ENCODE measurements at regions not wholly inside any gene's neighbourhood (a gene's known extent, or its start where the extent isn't known, plus 50 kb on each side); places are given as distances from the start of the nearest gene placed in this dataset.
"Not testable (repeated sequence)": the region's sequence is repeated elsewhere in the genome, so short reads cannot be mapped to it uniquely, and the experiment has no call there.

DNA sequence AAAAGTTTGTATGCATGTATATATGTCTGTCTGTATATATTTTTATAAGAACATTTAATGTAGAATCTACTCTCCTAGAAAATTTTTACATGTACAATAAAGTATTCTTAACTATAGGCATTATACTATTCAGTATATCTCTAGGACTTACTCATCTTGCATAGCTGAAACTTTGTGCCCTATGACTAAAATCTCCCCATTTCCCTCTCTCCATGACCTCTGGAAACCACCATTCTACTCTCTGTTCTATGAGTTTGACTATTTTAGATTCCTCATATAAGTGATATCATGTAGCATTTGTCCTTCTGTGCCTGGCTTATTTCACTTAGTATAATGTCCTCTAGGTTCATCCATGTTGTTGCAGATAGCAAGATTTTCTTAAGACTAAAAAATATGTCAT is 205.1 kb upstream of the SMLR1 start:
- Histone ChIP-seq H3K27me3 (ENCODE audit: control insufficient read depth, insufficient read depth, low read length, poor library complexity, severe bottlenecking) (no peaks in the 10 kb centered on the region), H3K4me3 (ENCODE audit: insufficient read depth, low read depth, low read length) (no peak overlapping the region), H3K36me3 (ENCODE audit: control insufficient read depth, insufficient read depth, low read length) (no peaks in the 10 kb centered on the region), H3K27ac (ENCODE audit: insufficient read depth, low read depth, low read length, poor library complexity, severe bottlenecking) (no peak overlapping the region), H3K4me1 (ENCODE audit: control insufficient read depth, insufficient read depth, low read length) (peaks cover 6% of the 10 kb centered on the region), H3K9me3 (ENCODE audit: control insufficient read depth, low read length) (no peaks in the 10 kb centered on the region)

GRCh38 chr6:130624046-130624445 is 203.2 kb upstream of the SMLR1 start:
- Histone ChIP-seq H3K27ac (ENCODE audit: insufficient read depth, low read depth, low read length, poor library complexity, severe bottlenecking) (no peak overlapping the region), H3K9me3 (ENCODE audit: control insufficient read depth, low read length) (no peaks in the 10 kb centered on the region), H3K27me3 (ENCODE audit: control insufficient read depth, insufficient read depth, low read length, poor library complexity, severe bottlenecking) (no peaks in the 10 kb centered on the region), H3K4me1 (ENCODE audit: control insufficient read depth, insufficient read depth, low read length) (peaks cover 6% of the 10 kb centered on the region), H3K36me3 (ENCODE audit: control insufficient read depth, insufficient read depth, low read length) (no peaks in the 10 kb centered on the region), H3K4me3 (ENCODE audit: insufficient read depth, low read depth, low read length) (no peak overlapping the region)
- 93 to 97% methylated on average over 2 of the region's 2 CpGs for WGBS, 2 experiments

GRCh38 chr6:130625825-130626527 is 201.2 kb upstream of the SMLR1 start:
- no peaks in the 10 kb centered on the region for H3K9me3 ChIP-seq (ENCODE audit: control insufficient read depth, low read length)
- no peaks in the 10 kb centered on the region for H3K36me3 ChIP-seq (ENCODE audit: control insufficient read depth, insufficient read depth, low read length)
- 77 to 84% methylated on average over 3 of the region's 3 CpGs for WGBS, 2 experiments
- H3K27ac ChIP-seq (ENCODE audit: insufficient read depth, low read depth, low read length, poor library complexity, severe bottlenecking) = no peak overlapping the region
- no peak overlapping the region for H3K4me3 ChIP-seq (ENCODE audit: insufficient read depth, low read depth, low read length)
- peaks cover 6% of the 10 kb centered on the region for H3K4me1 ChIP-seq (ENCODE audit: control insufficient read depth, insufficient read depth, low read length)
- no peaks in the 10 kb centered on the region for H3K27me3 ChIP-seq (ENCODE audit: control insufficient read depth, insufficient read depth, low read length, poor library complexity, severe bottlenecking)

- Histone ChIP-seq H3K9me3 (ENCODE audit: control insufficient read depth, low read length) (no peaks in the 10 kb centered on the region), H3K27ac (ENCODE audit: insufficient read depth, low read depth, low read length, poor library complexity, severe bottlenecking) (no peak overlapping the region), H3K27me3 (ENCODE audit: control insufficient read depth, insufficient read depth, low read length, poor library complexity, severe bottlenecking) (no peaks in the 10 kb centered on the region), H3K4me1 (ENCODE audit: control insufficient read depth, insufficient read depth, low read length) (peaks cover 16% of the 10 kb centered on the region), H3K36me3 (ENCODE audit: control insufficient read depth, insufficient read depth, low read length) (no peaks in the 10 kb centered on the region), H3K4me3 (ENCODE audit: insufficient read depth, low read depth, low read length) (no peak overlapping the region)
- 94 to 95% methylated on average over 4 of the region's 4 CpGs for WGBS, 2 experiments
These were observed 198.3 kb upstream of the SMLR1 start for GRCh38 chr6:130628862-130629261.

DNA sequence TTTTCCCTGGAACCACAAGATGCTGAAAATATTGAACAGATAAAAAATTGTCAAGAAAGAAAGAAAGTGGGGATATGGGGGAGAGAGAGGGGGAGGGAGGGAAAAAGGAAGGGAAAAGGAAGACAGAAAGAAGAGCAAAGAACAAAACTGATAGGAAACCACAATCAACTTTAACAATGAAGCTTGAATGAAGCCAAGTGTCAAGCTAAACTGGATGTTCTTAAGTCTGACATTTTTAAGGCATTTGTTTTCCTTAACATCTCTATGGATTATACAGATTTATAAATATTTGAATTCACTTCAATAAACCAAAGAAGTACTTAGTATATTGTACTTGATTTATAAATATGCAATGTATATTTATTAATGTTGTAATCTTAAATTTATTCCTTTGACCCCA is 197.6 kb upstream of the SMLR1 start:
- Histone ChIP-seq H3K36me3 (ENCODE audit: control insufficient read depth, insufficient read depth, low read length) (no peaks in the 10 kb centered on the region), H3K27ac (ENCODE audit: insufficient read depth, low read depth, low read length, poor library complexity, severe bottlenecking) (no peak overlapping the region), H3K27me3 (ENCODE audit: control insufficient read depth, insufficient read depth, low read length, poor library complexity, severe bottlenecking) (no peaks in the 10 kb centered on the region), H3K4me3 (ENCODE audit: insufficient read depth, low read depth, low read length) (no peak overlapping the region), H3K9me3 (ENCODE audit: control insufficient read depth, low read length) (no peaks in the 10 kb centered on the region), H3K4me1 (ENCODE audit: control insufficient read depth, insufficient read depth, low read length) (peaks cover 11% of the 10 kb centered on the region)

GRCh38 chr6:130632277-130632676 is 194.9 kb upstream of the SMLR1 start:
- Histone ChIP-seq H3K9me3 (ENCODE audit: control insufficient read depth, low read length) (no peaks in the 10 kb centered on the region), H3K36me3 (ENCODE audit: control insufficient read depth, insufficient read depth, low read length) (no peaks in the 10 kb centered on the region), H3K4me1 (ENCODE audit: control insufficient read depth, insufficient read depth, low read length) (peaks cover 10% of the 10 kb centered on the region), H3K27me3 (ENCODE audit: control insufficient read depth, insufficient read depth, low read length, poor library complexity, severe bottlenecking) (no peaks in the 10 kb centered on the region), H3K27ac (ENCODE audit: insufficient read depth, low read depth, low read length, poor library complexity, severe bottlenecking) (no peak overlapping the region), H3K4me3 (ENCODE audit: insufficient read depth, low read depth, low read length) (no peak overlapping the region)
- 86 to 91% methylated on average over 9 of the region's 9 CpGs for WGBS, 2 experiments

DNA sequence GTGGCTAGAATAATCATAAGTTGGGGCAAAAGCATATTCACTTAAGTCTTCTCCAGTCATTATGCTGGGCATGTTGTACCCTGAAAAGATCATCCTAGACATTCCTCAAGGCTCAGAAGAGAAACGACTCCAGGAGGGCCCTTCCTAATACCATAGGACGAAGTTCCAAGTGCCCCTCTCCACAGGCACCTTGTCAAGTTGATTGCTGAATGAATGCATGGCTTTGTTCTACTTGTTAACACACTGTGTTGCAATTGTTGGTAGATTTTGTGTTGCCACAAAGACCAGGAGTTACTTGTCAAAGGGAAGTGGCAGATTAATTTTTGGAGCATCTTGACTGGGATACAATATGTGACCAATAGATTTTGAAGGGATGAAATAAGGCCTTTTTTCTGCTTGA is 194.3 kb upstream of the SMLR1 start:
- Histone ChIP-seq H3K36me3 (ENCODE audit: control insufficient read depth, insufficient read depth, low read length) (no peaks in the 10 kb centered on the region), H3K4me1 (ENCODE audit: control insufficient read depth, insufficient read depth, low read length) (peaks cover 10% of the 10 kb centered on the region), H3K4me3 (ENCODE audit: insufficient read depth, low read depth, low read length) (no peak overlapping the region), H3K27me3 (ENCODE audit: control insufficient read depth, insufficient read depth, low read length, poor library complexity, severe bottlenecking) (no peaks in the 10 kb centered on the region), H3K9me3 (ENCODE audit: control insufficient read depth, low read length) (no peaks in the 10 kb centered on the region), H3K27ac (ENCODE audit: insufficient read depth, low read depth, low read length, poor library complexity, severe bottlenecking) (peak overlapping the region; percentile 3)
- 0 to 2% methylated on average over 2 of the region's 2 CpGs for WGBS, 2 experiments

DNA sequence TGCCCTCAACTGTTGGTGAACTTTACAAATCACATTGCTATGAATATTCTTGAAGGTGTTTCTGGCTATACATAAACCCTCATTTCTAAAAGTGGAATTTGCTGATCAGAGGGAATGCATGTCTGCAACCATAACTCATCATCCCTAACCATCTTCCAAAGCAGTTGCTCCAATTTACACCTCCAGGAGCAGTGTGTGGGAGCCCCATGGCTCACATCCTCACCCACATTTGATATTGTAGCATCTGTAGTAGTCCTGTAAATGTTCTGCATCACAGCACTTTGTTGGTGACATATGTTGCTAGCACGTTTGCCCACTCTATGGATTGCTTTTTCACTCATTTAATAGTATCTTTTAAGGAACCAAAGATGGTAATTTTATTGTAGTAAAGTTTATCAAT is 183.8 kb upstream of the SMLR1 start:
- 100% methylated on average over 1 of the region's 1 CpG; no CpG with 5 or more reads in 1 of the 2 experiments for WGBS, 2 experiments
- no peak overlapping the region for H3K4me3 ChIP-seq (ENCODE audit: insufficient read depth, low read depth, low read length)
- H3K27ac ChIP-seq (ENCODE audit: insufficient read depth, low read depth, low read length, poor library complexity, severe bottlenecking) = no peak overlapping the region

GRCh38 chr6:130644175-130644574 is 183.0 kb upstream of the SMLR1 start:
- whole genome bisulfite sequencing, 2 experiments = 91 to 97% methylated on average over 2 of the region's 2 CpGs
- H3K4me1 ChIP-seq (ENCODE audit: control insufficient read depth, insufficient read depth, low read length) = no peaks in the 10 kb centered on the region
- no peak overlapping the region for H3K4me3 ChIP-seq (ENCODE audit: insufficient read depth, low read depth, low read length)
- no peak overlapping the region for H3K27ac ChIP-seq (ENCODE audit: insufficient read depth, low read depth, low read length, poor library complexity, severe bottlenecking)
- no peaks in the 10 kb centered on the region for H3K36me3 ChIP-seq (ENCODE audit: control insufficient read depth, insufficient read depth, low read length)
- H3K9me3 ChIP-seq (ENCODE audit: control insufficient read depth, low read length) = no peaks in the 10 kb centered on the region
- H3K27me3 ChIP-seq (ENCODE audit: control insufficient read depth, insufficient read depth, low read length, poor library complexity, severe bottlenecking) = no peaks in the 10 kb centered on the region

More for the DNA sequence above, 183.8 kb upstream of the SMLR1 start:
- Histone ChIP-seq H3K27me3 (ENCODE audit: control insufficient read depth, insufficient read depth, low read length, poor library complexity, severe bottlenecking) (no peaks in the 10 kb centered on the region), H3K9me3 (ENCODE audit: control insufficient read depth, low read length) (no peaks in the 10 kb centered on the region), H3K4me1 (ENCODE audit: control insufficient read depth, insufficient read depth, low read length) (no peaks in the 10 kb centered on the region), H3K36me3 (ENCODE audit: control insufficient read depth, insufficient read depth, low read length) (no peaks in the 10 kb centered on the region)

- not testable (repeated sequence) for H3K27me3 ChIP-seq (ENCODE audit: control insufficient read depth, insufficient read depth, low read length, poor library complexity, severe bottlenecking); H3K4me3 ChIP-seq (ENCODE audit: insufficient read depth, low read depth, low read length); H3K4me1 ChIP-seq (ENCODE audit: control insufficient read depth, insufficient read depth, low read length); H3K27ac ChIP-seq (ENCODE audit: insufficient read depth, low read depth, low read length, poor library complexity, severe bottlenecking); H3K36me3 ChIP-seq (ENCODE audit: control insufficient read depth, insufficient read depth, low read length); H3K9me3 ChIP-seq (ENCODE audit: control insufficient read depth, low read length)
- 79 to 96% methylated on average over 3 of the region's 3 CpGs for WGBS, 2 experiments
These were observed 182.4 kb upstream of the SMLR1 start for GRCh38 chr6:130644769-130645168.

GRCh38 chr6:130647246-130647645 is 180.0 kb upstream of the SMLR1 start:
- Histone ChIP-seq H3K36me3 (ENCODE audit: control insufficient read depth, insufficient read depth, low read length) (no peaks in the 10 kb centered on the region), H3K4me1 (ENCODE audit: control insufficient read depth, insufficient read depth, low read length) (peaks cover under 1% of the 10 kb centered on the region), H3K4me3 (ENCODE audit: insufficient read depth, low read depth, low read length) (no peak overlapping the region), H3K9me3 (ENCODE audit: control insufficient read depth, low read length) (no peaks in the 10 kb centered on the region), H3K27me3 (ENCODE audit: control insufficient read depth, insufficient read depth, low read length, poor library complexity, severe bottlenecking) (no peaks in the 10 kb centered on the region), H3K27ac (ENCODE audit: insufficient read depth, low read depth, low read length, poor library complexity, severe bottlenecking) (no peak overlapping the region)
